Gastrocnemius medialis (tissue), 4 donors: ENCODE measurements at regions not wholly inside any gene's neighbourhood (a gene's known extent, or its start where the extent isn't known, plus 50 kb on each side); places are given as distances from the start of the nearest gene placed in this dataset.

Experiments used
- ATAC-seq, 2 donors: fragments of 150-250 bp; one replicate each; pipeline ENCODE4 v1.9.1; 2016
- DNase-seq, 2 donors: peaks; one replicate each; pipeline ENCODE4 v3.0.0-alpha.2; 2019
- H3K27ac ChIP-seq, 4 donors: fragments of 200-600 bp; sonication (generic); 1 replicate in 1 of 4; 2 replicates in 3 of 4; pipeline ENCODE4 v1.5.1; 2016 to 2018; ENCODE audit warnings: mild to moderate bottlenecking in 2 of 4, moderate library complexity in 1 of 4
- H3K27me3 ChIP-seq, 3 donors: fragments of 200-600 bp; sonication (generic) in 2 of 3; 1 replicate in 1 of 3; 2 replicates in 2 of 3; pipeline versions ENCODE4 v1.5.1 to v1.6.0; 2016 to 2019; ENCODE audit warnings: mild to moderate bottlenecking in 1 of 3, moderate library complexity in 1 of 3
- H3K36me3 ChIP-seq, 2 donors: fragments of 200-600 bp; sonication (generic) in 1 of 2; one replicate each; pipeline ENCODE4 v1.5.1; 2017 to 2018
- H3K4me1 ChIP-seq, 2 donors: fragments of 200-600 bp; sonication (generic) in 1 of 2; one replicate each; pipeline ENCODE4 v1.5.1; 2016 to 2017; ENCODE audit warnings: mild to moderate bottlenecking in 2 of 2
- H3K4me3 ChIP-seq, 4 donors: fragments of 200-600 bp; sonication (generic) in 3 of 4; 1 replicate in 1 of 4; 2 replicates in 3 of 4; pipeline ENCODE4 v1.5.1; 2016 to 2019; ENCODE audit warnings: mild to moderate bottlenecking in 2 of 4
- H3K9me3 ChIP-seq, 3 donors: fragments of 200-600 bp; sonication (generic) in 2 of 3; 1 replicate in 1 of 3; 2 replicates in 2 of 3; pipeline ENCODE4 v1.5.1; 2016 to 2019
- CTCF ChIP-seq, 5 experiments: fragments of 450-650 bp in 3 of 5; fragments of 200-600 bp in 2 of 5; sonication (generic) in 2 of 5; IDR thresholded peaks in 4 of 5; conservative IDR thresholded peaks in 1 of 5; 1 replicate in 4 of 5; 2 replicates in 1 of 5; pipeline ENCODE4 v1.5.1; 2016 to 2019; ENCODE audit warnings: antibody characterized with exemption in 5 of 5, mild to moderate bottlenecking in 3 of 5, moderate library complexity in 3 of 5
- POLR2A ChIP-seq, 2 donors: fragments of 450-650 bp; IDR thresholded peaks; one replicate each; pipeline ENCODE4 v1.6.1; 2017; ENCODE audit warnings: antibody characterized with exemption in 2 of 2, mild to moderate bottlenecking in 2 of 2, moderate library complexity in 2 of 2
- in situ Hi-C, 4 donors: fragments of 200-750 bp; cut with MboI; loops; one replicate each; pipeline versions ENCODE4 v1.15.0 to v1.8.0; 2017; ENCODE audit warnings: low sequenced_read_pairs in 4 of 4
- intact Hi-C: fragments of 100-400 bp; cut with DNase I; formaldehyde crosslinking; loops from one replicate; pipeline ENCODE4 v1.15.1; 2023; ENCODE audit warnings: low total_unique reads

DNA sequence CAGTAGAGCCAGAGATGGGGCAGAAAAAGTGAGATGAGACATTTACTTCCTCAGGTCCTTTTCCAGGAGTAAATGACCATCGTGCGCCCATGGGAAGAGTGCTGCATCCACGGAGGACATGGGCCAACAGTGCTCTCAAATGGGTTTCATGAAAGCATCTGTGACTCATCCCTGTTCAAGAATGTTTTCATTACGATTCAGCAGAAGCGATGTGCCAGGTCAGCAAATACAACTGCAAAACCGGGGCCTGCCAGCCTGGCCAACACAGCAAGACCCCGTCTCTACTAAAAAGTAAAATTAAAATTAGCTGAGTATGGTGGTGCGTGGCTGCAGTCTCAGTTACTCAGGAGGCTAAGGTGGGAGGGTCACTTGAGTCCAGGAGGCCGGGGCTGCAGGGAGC lies 125.1 kb downstream of the LY86 start:
- H3K36me3 ChIP-seq = no peaks in the 10 kb centered on the region
- no peaks in the 10 kb centered on the region for H3K9me3 ChIP-seq
- TF ChIP-seq POLR2A (IDR thresholded peaks at IDR 0.05) = no peak
- no peak for TF ChIP-seq CTCF (IDR thresholded peaks at IDR 0.05 in 4 of 5, conservative IDR thresholded peaks at IDR 0.05 in 1 of 5)
- no peak overlapping the region for H3K27ac ChIP-seq
- H3K4me3 ChIP-seq = no peak overlapping the region
- H3K27me3 ChIP-seq = no peaks in the 10 kb centered on the region
- ATAC-seq = peak in 1 of 2 donors; percentile 32
- intact Hi-C loops = no loop called here
- peaks cover 4 to 9% of the 10 kb centered on the region in 2 donors for H3K4me1 ChIP-seq
- in situ Hi-C loops = no loop called here
- DNase-seq = no peak

DNA sequence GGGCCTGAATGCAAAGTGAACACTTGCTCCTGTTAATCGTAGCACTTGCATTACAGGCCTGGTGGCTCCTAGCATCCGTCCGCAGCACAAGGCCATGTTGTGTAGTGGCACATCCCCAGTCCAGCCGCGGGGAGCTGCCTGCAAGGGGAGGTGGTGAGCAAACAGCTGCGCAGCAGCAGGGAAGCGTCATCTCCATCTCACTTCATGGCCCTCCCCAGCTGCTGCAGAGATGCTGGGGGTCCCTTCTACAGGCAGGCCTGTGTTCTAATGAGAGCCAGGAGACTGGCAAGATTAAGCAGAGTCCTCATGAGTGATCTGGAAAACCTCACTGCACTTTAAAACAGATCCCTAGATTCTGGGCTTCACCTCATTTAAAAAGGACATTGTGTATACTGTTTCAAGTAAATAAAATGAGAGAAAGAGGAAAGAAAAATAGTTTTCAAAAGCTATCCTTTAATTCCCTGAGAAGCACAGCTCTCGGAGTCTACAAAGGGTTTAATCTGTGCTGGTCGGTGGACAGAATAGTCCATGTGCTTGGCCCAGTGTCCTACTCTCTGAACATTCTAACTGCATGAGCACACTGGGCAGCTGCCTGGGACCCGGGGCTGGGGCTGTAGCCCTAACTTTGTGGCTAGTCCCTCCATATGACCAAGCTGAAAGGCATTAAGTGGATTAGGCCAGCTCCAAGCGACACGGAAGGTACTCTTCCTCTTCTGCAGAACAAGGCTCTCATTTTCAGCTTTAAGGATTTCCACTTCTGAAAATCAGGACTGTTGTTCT lies 125.8 kb downstream of the LY86 start:
- in situ Hi-C loops (no loop called here), intact Hi-C loops (no loop called here)
- H3K4me3 ChIP-seq = no peak overlapping the region
- no peak overlapping the region for H3K27ac ChIP-seq
- no peaks in the 10 kb centered on the region for H3K9me3 ChIP-seq
- ATAC-seq = no peak
- no peak for DNase-seq
- no peaks in the 10 kb centered on the region for H3K36me3 ChIP-seq
- TF ChIP-seq POLR2A (IDR thresholded peaks at IDR 0.05) (no peak), CTCF (IDR thresholded peaks at IDR 0.05 in 4 of 5, conservative IDR thresholded peaks at IDR 0.05 in 1 of 5) (no peak)
- no peaks in the 10 kb centered on the region for H3K27me3 ChIP-seq
- peaks cover 4 to 9% of the 10 kb centered on the region in 2 donors for H3K4me1 ChIP-seq

DNA sequence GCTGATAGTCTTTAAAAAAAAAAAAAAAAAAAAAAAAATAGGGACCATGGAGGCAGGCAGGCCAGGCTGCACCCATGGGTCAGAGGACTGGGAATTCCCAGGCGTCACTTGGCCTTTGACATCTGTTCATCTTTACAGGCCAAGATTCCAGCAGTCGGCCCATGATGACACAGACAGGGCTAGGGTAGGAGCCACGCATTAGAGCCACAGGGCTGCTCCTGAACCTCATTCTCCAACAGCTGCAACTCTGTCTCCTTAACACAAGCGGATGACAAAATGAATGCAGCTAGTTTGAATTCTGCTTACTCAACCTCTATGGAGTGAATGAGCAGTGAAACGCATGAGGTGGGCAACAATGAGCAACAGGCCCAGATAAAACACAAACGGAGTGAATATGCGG lies 126.4 kb downstream of the LY86 start:
- Histone ChIP-seq H3K4me3 (no peak overlapping the region), H3K36me3 (no peaks in the 10 kb centered on the region), H3K27ac (no peak overlapping the region), H3K9me3 (no peaks in the 10 kb centered on the region), H3K27me3 (no peaks in the 10 kb centered on the region), H3K4me1 (peaks cover 4 to 9% of the 10 kb centered on the region in 2 donors)
- TF ChIP-seq POLR2A (IDR thresholded peaks at IDR 0.05) (no peak), CTCF (IDR thresholded peaks at IDR 0.05 in 4 of 5, conservative IDR thresholded peaks at IDR 0.05 in 1 of 5) (no peak)
- in situ Hi-C loops (no loop called here), intact Hi-C loops (no loop called here)
- no peak for ATAC-seq
- DNase-seq = no peak

- in situ Hi-C loops = no loop called here
- TF ChIP-seq CTCF (IDR thresholded peaks at IDR 0.05 in 4 of 5, conservative IDR thresholded peaks at IDR 0.05 in 1 of 5) = no peak
- TF ChIP-seq POLR2A (IDR thresholded peaks at IDR 0.05) = no peak
Measured at GRCh38 chr6:6715465-6715864, 126.9 kb downstream of the LY86 start.

More at GRCh38 chr6:6715465-6715864, 126.9 kb downstream of the LY86 start:
- no peaks in the 10 kb centered on the region for H3K27me3 ChIP-seq
- peaks cover 4 to 9% of the 10 kb centered on the region in 2 donors for H3K4me1 ChIP-seq
- no peaks in the 10 kb centered on the region for H3K9me3 ChIP-seq
- DNase-seq = no peak
- H3K27ac ChIP-seq = no peak overlapping the region
- H3K36me3 ChIP-seq = no peaks in the 10 kb centered on the region
- no peak overlapping the region for H3K4me3 ChIP-seq
- no peak for ATAC-seq
- intact Hi-C loops = no loop called here
